ENCODE measurements at regions not wholly inside any gene's neighbourhood (a gene's known extent, or its start where the extent isn't known, plus 50 kb on each side); places are given as distances from the start of the nearest gene placed in this dataset.

- TF ChIP-seq ZBTB33 (CRISPR knock-in tag; IDR thresholded peaks at IDR 0.05) = no peak
- TF ChIP-seq CEBPB (IDR thresholded peaks at IDR 0.05; ENCODE audit: borderline replicate concordance, low read depth, low read length) = no peak
- TF ChIP-seq STAT5B (CRISPR knock-in tag; IDR thresholded peaks at IDR 0.05) = no peak
- no peak for TF ChIP-seq CTCF (CRISPR knock-in tag; IDR thresholded peaks at IDR 0.05)
- no peak for TF ChIP-seq ZNF704 (CRISPR knock-in tag; IDR thresholded peaks at IDR 0.05; ENCODE audit: borderline replicate concordance)
- TF ChIP-seq FUBP1 (CRISPR knock-in tag; IDR thresholded peaks at IDR 0.05; ENCODE audit: borderline replicate concordance) = no peak
- no peak for TF ChIP-seq EP300 (IDR thresholded peaks at IDR 0.05; ENCODE audit: low read depth in 2 of 2, low read length in 2 of 2)
- no peak for TF ChIP-seq EP300 (CRISPR knock-in tag; IDR thresholded peaks at IDR 0.05; ENCODE audit: borderline replicate concordance)
- TF ChIP-seq PHB2 (IDR thresholded peaks at IDR 0.05; ENCODE audit: partially characterized antibody) = no peak
- TF ChIP-seq TFDP2 (CRISPR knock-in tag; IDR thresholded peaks at IDR 0.05) = no peak
- no peak for TF ChIP-seq RFX5 (IDR thresholded peaks at IDR 0.05; ENCODE audit: low read depth, low read length)
These were observed 1012.8 kb upstream of the EDIL3 start for GRCh38 chr5:85397451-85397850.

Data from HepG2 (cell line).